Activated naive CD8-positive, alpha-beta T cell treated with anti-CD3 and anti-CD28 coated beads, Interleukin-2, amount 50 U/mL, for 24 hours (primary cell): ENCODE measurements at regions not wholly inside any gene's neighbourhood (a gene's known extent, or its start where the extent isn't known, plus 50 kb on each side); places are given as distances from the start of the nearest gene placed in this dataset.

Experiments
- ATAC-seq: fragments of 150-1000 bp; cut with Tn5 transposase; one replicate; pipeline ENCODE4 v1.10.0; 2021
- DNase-seq: peaks from one replicate; pipeline ENCODE4 v3.0.0; 2021
- H3K27ac Mint-ChIP-seq: one replicate; pipeline ENCODE4 v1.8.0; 2021; ENCODE audit warnings: mild to moderate bottlenecking, mixed read lengths
- H3K27me3 Mint-ChIP-seq: one replicate; pipeline ENCODE4 v1.8.0; 2021; ENCODE audit warnings: mixed read lengths
- H3K36me3 Mint-ChIP-seq: one replicate; pipeline ENCODE4 v1.8.0; 2021; ENCODE audit warnings: low read depth, mixed read lengths
- H3K4me1 Mint-ChIP-seq: one replicate; pipeline ENCODE4 v1.8.0; 2021; ENCODE audit warnings: mixed read lengths
- H3K4me3 Mint-ChIP-seq: one replicate; pipeline ENCODE4 v1.8.0; 2021; ENCODE audit warnings: mild to moderate bottlenecking, moderate library complexity, mixed read lengths
- H3K9me3 Mint-ChIP-seq: one replicate; pipeline ENCODE4 v1.8.0; 2021; ENCODE audit warnings: mixed read lengths

GRCh38 chr5:167812871-167813270 is 478.6 kb upstream of the WWC1 start:
- H3K4me3 Mint-ChIP-seq, result no peak overlapping the region
- ATAC-seq, result no peak
- DNase-seq, result no peak
- no peaks in the 10 kb centered on the region for H3K9me3 Mint-ChIP-seq
- H3K36me3 Mint-ChIP-seq, result no peaks in the 10 kb centered on the region
- no peak overlapping the region for H3K27ac Mint-ChIP-seq
- H3K27me3 Mint-ChIP-seq, result no peaks in the 10 kb centered on the region
- no peaks in the 10 kb centered on the region for H3K4me1 Mint-ChIP-seq

- H3K9me3 Mint-ChIP-seq, result no peaks in the 10 kb centered on the region
- H3K27ac Mint-ChIP-seq, result no peak overlapping the region
- H3K4me1 Mint-ChIP-seq, result no peaks in the 10 kb centered on the region
- H3K4me3 Mint-ChIP-seq, result no peak overlapping the region
- no peak for ATAC-seq
- no peak for DNase-seq
- H3K36me3 Mint-ChIP-seq, result no peaks in the 10 kb centered on the region
- H3K27me3 Mint-ChIP-seq, result no peaks in the 10 kb centered on the region
Observed at GRCh38 chr5:167813389-167813788, 478.1 kb upstream of the WWC1 start.

- Mint-ChIP-seq H3K9me3 (no peaks in the 10 kb centered on the region), H3K36me3 (no peaks in the 10 kb centered on the region), H3K27me3 (no peaks in the 10 kb centered on the region), H3K27ac (no peak overlapping the region), H3K4me1 (no peaks in the 10 kb centered on the region), H3K4me3 (no peak overlapping the region)
- no peak for DNase-seq
- no peak for ATAC-seq
Observed at GRCh38 chr5:167814040-167814439, 477.4 kb upstream of the WWC1 start.

- no peak for DNase-seq
- Mint-ChIP-seq H3K9me3 (no peaks in the 10 kb centered on the region), H3K4me1 (no peaks in the 10 kb centered on the region), H3K27me3 (no peaks in the 10 kb centered on the region), H3K4me3 (no peak overlapping the region), H3K36me3 (no peaks in the 10 kb centered on the region), H3K27ac (no peak overlapping the region)
- ATAC-seq, result no peak
Observed at GRCh38 chr5:167814828-167815227, 476.6 kb upstream of the WWC1 start.

GRCh38 chr5:167816354-167816753 is 475.1 kb upstream of the WWC1 start:
- H3K27ac Mint-ChIP-seq, result no peak overlapping the region
- ATAC-seq (no peak), DNase-seq (no peak)
- no peaks in the 10 kb centered on the region for H3K27me3 Mint-ChIP-seq
- no peak overlapping the region for H3K4me3 Mint-ChIP-seq
- H3K9me3 Mint-ChIP-seq, result peaks cover 6% of the 10 kb centered on the region
- no peaks in the 10 kb centered on the region for H3K4me1 Mint-ChIP-seq
- H3K36me3 Mint-ChIP-seq, result no peaks in the 10 kb centered on the region

GRCh38 chr5:167816864-167817263 is 474.6 kb upstream of the WWC1 start:
- no peak overlapping the region for H3K4me3 Mint-ChIP-seq
- H3K36me3 Mint-ChIP-seq, result no peaks in the 10 kb centered on the region
- ATAC-seq (no peak), DNase-seq (no peak)
- no peaks in the 10 kb centered on the region for H3K27me3 Mint-ChIP-seq
- peaks cover 6% of the 10 kb centered on the region for H3K9me3 Mint-ChIP-seq
- H3K27ac Mint-ChIP-seq, result no peak overlapping the region
- no peaks in the 10 kb centered on the region for H3K4me1 Mint-ChIP-seq

GRCh38 chr5:167819406-167819805 is 472.0 kb upstream of the WWC1 start:
- H3K27ac Mint-ChIP-seq, result no peak overlapping the region
- ATAC-seq (no peak), DNase-seq (no peak)
- H3K9me3 Mint-ChIP-seq, result peaks cover 6% of the 10 kb centered on the region
- no peaks in the 10 kb centered on the region for H3K4me1 Mint-ChIP-seq
- H3K36me3 Mint-ChIP-seq, result no peaks in the 10 kb centered on the region
- H3K27me3 Mint-ChIP-seq, result no peaks in the 10 kb centered on the region
- H3K4me3 Mint-ChIP-seq, result no peak overlapping the region

GRCh38 chr5:167820101-167820990 is 471.1 kb upstream of the WWC1 start:
- Mint-ChIP-seq H3K27ac (no peak overlapping the region), H3K4me3 (no peak overlapping the region), H3K4me1 (no peaks in the 10 kb centered on the region), H3K27me3 (no peaks in the 10 kb centered on the region), H3K36me3 (no peaks in the 10 kb centered on the region), H3K9me3 (peaks cover 6% of the 10 kb centered on the region)
- ATAC-seq (no peak), DNase-seq (no peak)

- Mint-ChIP-seq H3K36me3 (no peaks in the 10 kb centered on the region), H3K4me3 (no peak overlapping the region), H3K9me3 (peaks cover 6% of the 10 kb centered on the region), H3K27ac (no peak overlapping the region), H3K27me3 (no peaks in the 10 kb centered on the region), H3K4me1 (no peaks in the 10 kb centered on the region)
- DNase-seq (no peak), ATAC-seq (no peak)
Observed at GRCh38 chr5:167821151-167821550, 470.3 kb upstream of the WWC1 start.

GRCh38 chr5:167821669-167822068 is 469.8 kb upstream of the WWC1 start:
- DNase-seq, result no peak
- Mint-ChIP-seq H3K27me3 (no peaks in the 10 kb centered on the region), H3K4me1 (no peaks in the 10 kb centered on the region), H3K4me3 (no peak overlapping the region), H3K36me3 (no peaks in the 10 kb centered on the region), H3K9me3 (peaks cover 6% of the 10 kb centered on the region), H3K27ac (no peak overlapping the region)
- ATAC-seq, result no peak

- no peaks in the 10 kb centered on the region for H3K36me3 Mint-ChIP-seq
- no peaks in the 10 kb centered on the region for H3K4me1 Mint-ChIP-seq
- no peak for DNase-seq
- H3K4me3 Mint-ChIP-seq, result no peak overlapping the region
- H3K27ac Mint-ChIP-seq, result no peak overlapping the region
- peaks cover 6% of the 10 kb centered on the region for H3K9me3 Mint-ChIP-seq
- no peak for ATAC-seq
- H3K27me3 Mint-ChIP-seq, result no peaks in the 10 kb centered on the region
Observed at GRCh38 chr5:167822241-167822640, 469.2 kb upstream of the WWC1 start.

GRCh38 chr5:167823405-167823804 is 468.0 kb upstream of the WWC1 start:
- Mint-ChIP-seq H3K36me3 (no peaks in the 10 kb centered on the region), H3K9me3 (peaks cover 6% of the 10 kb centered on the region), H3K27ac (no peak overlapping the region), H3K4me3 (no peak overlapping the region), H3K27me3 (no peaks in the 10 kb centered on the region), H3K4me1 (no peaks in the 10 kb centered on the region)
- ATAC-seq, result no peak
- DNase-seq, result no peak

- DNase-seq, result no peak
- Mint-ChIP-seq H3K27ac (no peak overlapping the region), H3K27me3 (peaks cover 2% of the 10 kb centered on the region), H3K9me3 (no peaks in the 10 kb centered on the region), H3K4me1 (no peaks in the 10 kb centered on the region), H3K36me3 (no peaks in the 10 kb centered on the region), H3K4me3 (no peak overlapping the region)
- no peak for ATAC-seq
Observed at GRCh38 chr5:167827766-167828165, 463.7 kb upstream of the WWC1 start.

GRCh38 chr5:167831754-167832504 is 459.5 kb upstream of the WWC1 start:
- Mint-ChIP-seq H3K9me3 (no peaks in the 10 kb centered on the region), H3K27ac (no peak overlapping the region), H3K4me3 (no peak overlapping the region), H3K36me3 (no peaks in the 10 kb centered on the region), H3K4me1 (no peaks in the 10 kb centered on the region), H3K27me3 (peaks cover 2% of the 10 kb centered on the region)
- ATAC-seq (no peak), DNase-seq (no peak)

- Mint-ChIP-seq H3K27ac (no peak overlapping the region), H3K36me3 (no peaks in the 10 kb centered on the region)
Observed at GRCh38 chr5:167832609-167833008, 458.8 kb upstream of the WWC1 start.

More at GRCh38 chr5:167832609-167833008, 458.8 kb upstream of the WWC1 start:
- Mint-ChIP-seq H3K27me3 (peaks cover 2% of the 10 kb centered on the region), H3K4me3 (no peak overlapping the region), H3K9me3 (no peaks in the 10 kb centered on the region), H3K4me1 (no peaks in the 10 kb centered on the region)
- no peak for ATAC-seq
- no peak for DNase-seq
